ENCODE measurements at regions not wholly inside any gene's neighbourhood (a gene's known extent, or its start where the extent isn't known, plus 50 kb on each side); places are given as distances from the start of the nearest gene placed in this dataset.

GRCh38 chr21:14751602-14752344, 205.7 kb upstream of the SAMSN1 start:
- intact Hi-C loops (cut with micrococcal nuclease) = loop anchor here (2.0 to 10.0 kb wide), 6 partner anchors 74 to 983 kb away; no protein-coding TSS in a partner anchor
- Histone ChIP-seq H3K9me3 (replicated peaks; ENCODE audit: control insufficient read depth, insufficient read depth, low read depth, low read length) (no peaks in the 10 kb centered on the region), H3K27me3 (ENCODE audit: control insufficient read depth in 2 of 2, insufficient read depth in 2 of 2, low read length in 2 of 2) (no peaks in the 10 kb centered on the region), H3K9me1 (ENCODE audit: control insufficient read depth, insufficient read depth, low read length) (no peaks in the 10 kb centered on the region), H3K36me3 (ENCODE audit: control insufficient read depth, insufficient read depth, low read length) (peaks cover 18% of the 10 kb centered on the region), H3K27ac (ENCODE audit: extremely low read depth, low read depth, low read length) (peak overlapping the region; percentile 92), H3K79me2 (ENCODE audit: control insufficient read depth, insufficient read depth, low read length) (peaks cover 100% of the 10 kb centered on the region), H3K4me3 (peak overlapping the region; percentile 46), H4K20me1 (replicated peaks; ENCODE audit: control insufficient read depth, insufficient read depth, low read length) (no peaks in the 10 kb centered on the region), H3K4me2 (ENCODE audit: insufficient read depth, low read length) (peak overlapping the region; percentile 95), H3K9ac (ENCODE audit: insufficient read depth in 1 of 2, low read depth in 2 of 2, low read length in 2 of 2) (peak overlapping the region in 1 of 2 experiments; percentile 81; a peak in 3 of 4 replicates), H3K4me1 (replicated peaks in 1 of 2; ENCODE audit: control insufficient read depth in 2 of 2, insufficient read depth in 2 of 2, low read length in 2 of 2) (peaks cover 9 to 26% of the 10 kb centered on the region in 2 experiments; a peak in 4 of 5 replicates), H2AFZ (ENCODE audit: low read depth, low read length) (no peak overlapping the region)
- 4% methylated on average over 2 of the region's 2 CpGs for WGBS (ENCODE audit: insufficient coverage, low coverage, missing lambda C conversion rate)
- ATAC-seq (peak; percentile 13; the same call in 2 of the 3 replicates), FAIRE-seq (no peak), DNase-seq (ENCODE audit: extremely low read depth in 1 of 4, low spot score in 3 of 4) (no peak)
- ChIA-PET POLR2A (no interaction called here), CTCF (ENCODE audit: low intra/inter-chr PET ratio) (no interaction called here)
- no TSS peak for BruUV-seq (replicated peaks)
- in situ Hi-C loops (cut with MboI) = loop anchor here (5.0 kb wide), 1 partner anchor 74 kb away; no protein-coding TSS in a partner anchor
- peak; percentile 97 to 98 for TF ChIP-seq MLLT1 (IDR thresholded peaks at IDR 0.05)
- TF ChIP-seq, protein P1, sequence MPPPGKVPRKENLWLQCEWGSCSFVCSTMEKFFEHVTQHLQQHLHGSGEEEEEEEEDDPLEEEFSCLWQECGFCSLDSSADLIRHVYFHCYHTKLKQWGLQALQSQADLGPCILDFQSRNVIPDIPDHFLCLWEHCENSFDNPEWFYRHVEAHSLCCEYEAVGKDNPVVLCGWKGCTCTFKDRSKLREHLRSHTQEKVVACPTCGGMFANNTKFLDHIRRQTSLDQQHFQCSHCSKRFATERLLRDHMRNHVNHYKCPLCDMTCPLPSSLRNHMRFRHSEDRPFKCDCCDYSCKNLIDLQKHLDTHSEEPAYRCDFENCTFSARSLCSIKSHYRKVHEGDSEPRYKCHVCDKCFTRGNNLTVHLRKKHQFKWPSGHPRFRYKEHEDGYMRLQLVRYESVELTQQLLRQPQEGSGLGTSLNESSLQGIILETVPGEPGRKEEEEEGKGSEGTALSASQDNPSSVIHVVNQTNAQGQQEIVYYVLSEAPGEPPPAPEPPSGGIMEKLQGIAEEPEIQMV (tag; conservative IDR thresholded peaks at IDR 0.05; ENCODE audit: low read depth) = peak; percentile 72
- TF ChIP-seq MTA1 (IDR thresholded peaks at IDR 0.05; ENCODE audit: borderline replicate concordance) = peak; percentile 64; the same call in 1 of the 2 replicates
- TF ChIP-seq MNT (conservative IDR thresholded peaks at IDR 0.05) = 0 out of 4 replicates have a peak, but pooled peaks of 1 of the 2 experiments have one; percentile 46
- TF ChIP-seq GTF2F1 (IDR thresholded peaks at IDR 0.05; ENCODE audit: low read depth, low read length) = no peak
- TF ChIP-seq, protein P2, sequence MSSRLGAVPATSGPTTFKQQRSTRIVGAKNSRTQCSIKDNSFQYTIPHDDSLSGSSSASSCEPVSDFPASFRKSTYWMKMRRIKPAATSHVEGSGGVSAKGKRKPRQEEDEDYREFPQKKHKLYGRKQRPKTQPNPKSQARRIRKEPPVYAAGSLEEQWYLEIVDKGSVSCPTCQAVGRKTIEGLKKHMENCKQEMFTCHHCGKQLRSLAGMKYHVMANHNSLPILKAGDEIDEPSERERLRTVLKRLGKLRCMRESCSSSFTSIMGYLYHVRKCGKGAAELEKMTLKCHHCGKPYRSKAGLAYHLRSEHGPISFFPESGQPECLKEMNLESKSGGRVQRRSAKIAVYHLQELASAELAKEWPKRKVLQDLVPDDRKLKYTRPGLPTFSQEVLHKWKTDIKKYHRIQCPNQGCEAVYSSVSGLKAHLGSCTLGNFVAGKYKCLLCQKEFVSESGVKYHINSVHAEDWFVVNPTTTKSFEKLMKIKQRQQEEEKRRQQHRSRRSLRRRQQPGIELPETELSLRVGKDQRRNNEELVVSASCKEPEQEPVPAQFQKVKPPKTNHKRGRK (tag; IDR thresholded peaks at IDR 0.05) = peak; percentile 94
- TF ChIP-seq CCNT2 (IDR thresholded peaks at IDR 0.05; ENCODE audit: borderline replicate concordance, extremely low read depth, insufficient read length, low read depth, low read length) = no peak
- no peak for TF ChIP-seq IRF2 (CRISPR knock-in tag; IDR thresholded peaks at IDR 0.05)
- TF ChIP-seq KLF10 (CRISPR knock-in tag; IDR thresholded peaks at IDR 0.05) = no peak
- peak; percentile 74 for TF ChIP-seq NFRKB (IDR thresholded peaks at IDR 0.05; ENCODE audit: low read depth)

All from K562 (cell line).